ENCODE measurements at regions not wholly inside any gene's neighbourhood (a gene's known extent, or its start where the extent isn't known, plus 50 kb on each side); places are given as distances from the start of the nearest gene placed in this dataset.

- TF ChIP-seq CTCF (IDR thresholded peaks at IDR 0.05; ENCODE audit: borderline replicate concordance, extremely low read depth, low read length, poor library complexity, severe bottlenecking) (no peak), EZH2 (IDR thresholded peaks at IDR 0.05; ENCODE audit: borderline replicate concordance, low read depth, low read length, severe bottlenecking) (no peak)
Measured at GRCh38 chr2:167689444-167689843, 558.0 kb downstream of the STK39 start.
